Activated CD8-positive, alpha-beta memory T cell treated with anti-CD3 and anti-CD28 coated beads, Interleukin-2, amount 50 U/mL, for 1 hour (primary cell): ENCODE measurements at regions not wholly inside any gene's neighbourhood (a gene's known extent, or its start where the extent isn't known, plus 50 kb on each side); places are given as distances from the start of the nearest gene placed in this dataset.

Experiments
- DNase-seq: peaks from one replicate; pipeline ENCODE4 v3.0.0-alpha.2; 2020; ENCODE audit errors: extremely low read depth

DNA sequence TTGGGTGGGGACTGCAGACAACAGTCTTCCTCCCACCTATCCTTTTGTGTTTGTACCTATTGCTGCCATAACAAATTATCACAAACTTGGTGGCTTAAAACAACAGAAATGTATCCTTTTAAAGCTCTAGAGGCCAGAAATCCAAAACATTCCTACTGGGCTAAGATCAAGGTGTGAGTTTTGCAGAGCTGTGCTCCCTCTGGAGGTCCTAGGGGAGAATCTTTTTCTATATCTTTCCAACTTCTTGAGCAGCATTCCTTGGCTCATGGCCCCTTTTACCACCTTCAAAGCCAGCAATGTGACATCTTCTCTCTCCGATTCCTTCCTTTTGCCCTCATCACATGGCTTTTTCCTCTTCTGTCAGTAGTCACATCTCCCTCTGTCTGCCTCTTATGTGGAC, 190.6 kb downstream of the TTC8 start:
- DNase-seq: no peak

DNA sequence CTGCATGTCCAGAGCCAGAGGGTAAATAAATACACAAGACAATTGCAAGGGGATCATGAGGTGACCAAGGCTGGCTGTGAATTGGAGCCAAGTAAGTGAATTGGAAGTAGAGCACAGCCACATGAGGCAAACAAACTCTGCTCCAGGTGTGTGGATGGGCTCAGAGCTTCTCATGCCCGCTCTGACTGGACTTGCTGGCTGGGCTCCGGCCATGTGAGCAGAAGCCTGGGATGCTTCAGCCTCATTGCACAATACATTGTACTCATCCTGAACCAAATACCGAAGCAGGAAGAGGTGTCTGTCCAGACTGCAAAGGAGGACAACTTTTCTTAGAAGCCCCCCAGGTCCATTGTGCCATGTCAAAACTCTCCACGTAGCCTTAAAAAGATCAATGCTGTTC, 193.0 kb downstream of the TTC8 start:
- DNase-seq: no peak

DNA sequence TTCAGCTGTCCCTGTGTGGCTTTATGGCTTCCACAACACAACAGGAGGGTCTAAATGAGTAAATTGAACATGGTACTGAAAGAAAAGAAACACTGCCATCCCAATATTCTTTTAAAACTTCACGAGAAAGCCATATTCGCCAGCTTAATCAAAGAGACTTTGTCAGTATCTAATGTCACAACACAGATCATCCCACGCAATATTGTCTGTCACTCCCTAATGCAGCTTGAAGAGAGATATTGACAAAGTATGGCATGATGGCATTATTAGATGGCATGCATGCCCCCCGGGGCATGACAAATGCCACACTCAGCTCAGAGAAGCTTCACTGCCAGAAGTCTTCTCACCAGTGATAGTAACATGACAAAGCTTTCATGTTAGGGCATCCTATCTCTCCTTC, 197.8 kb downstream of the TTC8 start:
- no peak for DNase-seq

DNA sequence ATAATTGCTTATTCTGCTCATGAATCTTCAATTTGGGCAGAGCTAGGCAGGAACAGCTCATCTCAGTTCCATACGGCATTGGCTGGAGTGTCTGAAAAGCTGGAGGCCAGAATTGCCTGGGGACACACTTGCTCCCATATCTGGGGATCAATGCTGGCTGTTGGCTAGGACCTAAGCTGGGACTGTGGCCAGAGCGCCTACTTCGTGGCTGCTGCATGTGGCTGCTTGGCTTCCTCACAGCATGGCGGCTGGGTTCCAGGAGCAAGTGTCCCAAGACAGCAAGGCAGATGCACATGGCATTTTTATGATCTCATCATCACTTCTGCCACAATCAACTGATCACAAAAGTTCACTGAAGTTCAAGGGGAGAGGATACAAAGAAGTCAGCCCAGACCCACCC, 200.2 kb downstream of the TTC8 start:
- DNase-seq: no peak

DNA sequence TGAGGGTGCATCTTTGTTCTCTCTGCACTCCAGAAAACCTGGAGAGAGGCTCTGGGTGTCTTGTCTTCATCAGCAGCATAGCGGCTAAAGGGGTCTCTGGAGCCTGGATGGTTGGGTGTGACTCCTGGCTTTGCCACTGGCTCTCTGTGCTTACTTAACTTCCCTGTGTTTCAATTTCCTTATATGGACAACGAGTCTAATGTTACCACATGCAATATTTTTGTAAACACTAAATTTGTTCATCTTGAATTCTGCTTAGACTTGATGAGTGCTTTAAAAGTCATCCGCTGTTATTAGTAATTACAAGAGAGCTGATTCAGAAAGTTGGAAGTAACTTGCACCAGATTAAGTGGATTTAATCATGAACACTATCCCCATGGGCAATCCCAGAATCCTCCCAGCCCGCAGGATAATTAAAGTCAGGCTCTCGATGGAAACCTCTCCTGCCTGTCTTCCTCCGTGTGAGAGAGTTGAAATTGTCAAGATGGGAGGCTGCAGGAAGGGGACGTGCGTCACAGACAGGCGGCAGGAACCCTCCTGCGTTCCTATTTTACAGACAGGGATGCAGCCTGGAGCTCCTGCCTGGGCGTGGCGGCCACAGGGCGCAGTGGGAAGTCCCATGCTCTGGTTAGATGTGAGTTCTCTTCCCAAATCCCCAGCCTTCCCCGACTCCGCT, 201.2 kb downstream of the TTC8 start:
- DNase-seq: no peak

DNA sequence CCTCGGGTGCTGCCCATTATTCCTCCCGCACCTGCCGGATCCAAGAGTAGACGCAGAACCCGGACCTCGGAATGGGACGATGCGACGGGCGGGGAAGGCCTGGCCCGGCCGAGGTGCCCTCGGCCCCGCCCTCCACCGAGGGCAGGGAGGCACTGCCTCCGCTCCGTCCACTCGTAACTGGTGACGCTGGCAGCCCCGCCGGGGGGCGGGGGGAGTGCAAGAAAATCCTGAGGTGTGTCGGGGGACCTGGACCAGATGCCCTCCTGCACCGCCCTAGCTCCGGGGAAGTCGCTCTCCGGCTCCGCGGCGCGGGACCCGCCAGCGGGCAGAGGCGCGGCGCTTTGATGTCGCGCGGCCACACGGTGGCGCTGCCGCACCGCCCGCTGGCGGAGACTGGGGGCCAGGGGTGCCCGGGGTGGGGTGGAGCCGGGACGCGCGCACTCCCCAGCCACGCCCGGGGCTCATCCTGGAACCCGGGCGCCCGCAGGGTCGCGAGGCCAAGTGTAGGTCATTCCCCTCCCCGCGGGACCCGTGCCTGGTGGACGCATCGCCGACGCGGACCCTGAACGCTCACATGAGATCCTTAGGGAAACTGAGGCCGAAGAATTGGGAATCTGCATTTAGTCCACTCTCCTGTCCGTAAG, 202.8 kb downstream of the TTC8 start:
- peak; percentile 5 for DNase-seq

DNA sequence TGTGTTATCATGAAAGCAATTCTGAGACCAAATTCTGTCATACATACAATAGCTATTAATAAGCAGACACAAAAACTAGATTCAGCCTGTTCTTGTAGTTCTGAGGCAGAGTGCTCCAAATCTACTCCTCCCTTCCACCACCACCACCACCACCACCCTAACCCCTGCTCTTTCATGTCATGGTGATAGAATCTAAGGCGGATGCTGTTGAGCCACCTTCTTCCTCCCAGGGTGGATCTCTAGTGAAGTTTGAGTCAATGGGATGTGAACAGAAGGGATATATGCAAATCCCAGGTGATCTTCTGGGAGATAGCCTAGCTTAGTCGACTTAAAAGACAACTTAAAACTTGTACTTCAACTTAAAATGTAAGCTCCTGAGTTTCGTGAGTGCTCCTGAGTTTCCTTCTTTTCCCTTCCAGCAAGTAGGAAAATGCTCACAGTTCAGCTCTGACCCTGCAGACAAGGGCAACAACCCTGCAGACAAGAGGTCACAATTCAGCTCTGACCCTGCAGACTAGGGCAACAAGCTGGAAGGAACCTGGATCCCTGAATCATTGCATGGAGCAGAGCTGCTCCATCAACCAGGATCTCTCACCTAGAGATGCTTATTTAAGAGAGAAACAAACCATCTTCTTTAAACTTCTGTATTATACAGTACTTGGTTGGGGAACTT, 204.1 kb downstream of the TTC8 start:
- DNase-seq: no peak

DNA sequence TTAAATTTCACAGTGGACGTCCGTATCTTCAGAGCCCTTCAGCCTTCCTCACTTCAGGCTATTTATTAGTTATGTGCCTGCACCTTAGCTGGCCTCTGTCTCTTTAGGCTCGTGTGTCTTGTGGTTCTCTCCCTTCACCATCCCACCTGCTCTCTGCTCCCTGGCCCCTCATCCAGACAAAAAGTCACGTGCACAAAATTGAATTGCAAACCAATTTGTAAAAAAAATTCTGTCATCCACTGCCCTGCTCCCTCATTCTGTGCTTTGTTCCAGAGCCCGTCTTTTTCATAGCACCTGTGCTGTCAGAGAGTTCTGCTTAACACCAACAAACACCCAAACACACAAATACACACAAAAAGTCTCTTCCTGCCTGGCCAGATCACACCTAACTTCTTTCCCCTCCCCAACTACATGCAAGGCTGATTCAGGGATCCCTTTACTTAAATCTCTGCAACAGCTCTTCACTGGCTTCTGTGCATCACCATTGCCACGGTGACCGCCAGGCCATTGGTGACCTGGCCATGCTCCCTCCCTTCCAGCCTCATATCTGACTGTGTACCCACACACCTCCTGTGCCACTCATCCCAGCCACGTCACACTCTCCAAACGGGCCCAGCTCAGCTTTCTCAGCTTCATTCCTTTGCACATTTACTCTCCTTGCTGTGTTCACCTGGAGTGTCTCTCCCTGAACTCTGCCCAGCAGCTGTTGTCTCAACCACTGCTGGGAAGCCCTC, 205.7 kb downstream of the TTC8 start:
- no peak for DNase-seq

DNA sequence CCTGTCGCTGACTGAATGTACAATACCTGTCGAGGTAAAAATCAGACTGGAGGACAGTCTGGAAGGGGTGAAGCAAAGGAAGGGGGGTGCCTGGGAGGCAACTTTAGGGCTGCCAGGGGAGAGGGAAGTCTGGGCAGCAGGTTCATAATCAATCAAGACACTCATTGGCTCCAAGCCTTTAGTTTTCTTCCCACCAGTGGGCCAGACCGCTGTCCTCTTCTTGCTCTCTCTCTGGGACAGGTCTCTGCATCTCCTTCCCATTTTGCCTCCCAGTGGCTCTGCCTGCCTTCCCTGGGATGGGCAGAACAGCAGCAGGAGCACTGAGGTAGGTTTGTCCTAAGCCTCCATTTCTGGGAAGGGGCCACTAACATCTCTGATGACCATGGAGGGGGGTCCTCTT, 206.5 kb downstream of the TTC8 start:
- no peak for DNase-seq

DNA sequence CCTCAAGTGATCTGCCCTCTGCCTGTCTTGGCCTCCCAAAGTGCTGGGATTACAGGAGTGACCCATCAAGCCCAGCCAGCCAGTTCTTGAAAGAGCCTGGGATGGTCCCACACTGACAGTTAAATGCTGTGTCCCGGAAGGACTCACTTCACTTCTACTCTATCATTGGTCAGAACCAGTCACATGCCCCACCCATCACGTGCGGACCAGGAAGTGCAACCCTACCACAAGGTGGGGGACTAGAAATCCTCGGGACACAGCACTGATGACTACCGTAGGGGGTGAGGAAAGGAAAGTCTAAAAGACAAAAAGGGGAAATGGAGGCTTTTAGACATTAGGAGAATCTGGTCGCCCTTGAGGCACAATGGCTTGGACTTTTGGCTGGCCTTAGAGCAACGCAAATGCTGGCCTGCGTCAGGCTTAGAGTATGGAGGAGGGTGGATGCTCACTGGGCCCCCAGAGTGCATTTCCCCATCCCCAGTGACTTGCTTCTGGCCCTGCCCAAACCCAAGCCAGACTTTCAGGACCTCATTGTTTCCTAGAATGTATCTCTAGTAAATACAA, 207.7 kb downstream of the TTC8 start:
- no peak for DNase-seq

DNA sequence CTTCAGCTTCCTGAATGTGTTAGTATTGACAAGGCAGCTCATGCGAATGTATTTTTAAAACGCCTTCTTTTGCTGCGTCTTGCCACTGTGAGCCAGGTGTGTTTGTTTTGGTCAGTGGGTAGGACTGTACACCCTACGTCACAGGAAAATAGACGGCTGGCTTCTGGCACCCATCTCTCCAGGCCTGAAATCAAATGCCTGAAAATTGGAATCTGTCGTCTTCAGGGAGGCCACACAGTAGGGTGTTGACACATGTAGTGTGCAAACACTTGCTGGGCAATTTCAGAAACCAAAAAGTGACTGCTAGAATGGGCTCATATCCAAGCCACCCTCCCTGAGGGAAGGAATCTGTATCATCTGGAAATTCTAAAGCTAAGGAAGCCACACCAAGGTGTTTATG, 209.3 kb downstream of the TTC8 start:
- no peak for DNase-seq

DNA sequence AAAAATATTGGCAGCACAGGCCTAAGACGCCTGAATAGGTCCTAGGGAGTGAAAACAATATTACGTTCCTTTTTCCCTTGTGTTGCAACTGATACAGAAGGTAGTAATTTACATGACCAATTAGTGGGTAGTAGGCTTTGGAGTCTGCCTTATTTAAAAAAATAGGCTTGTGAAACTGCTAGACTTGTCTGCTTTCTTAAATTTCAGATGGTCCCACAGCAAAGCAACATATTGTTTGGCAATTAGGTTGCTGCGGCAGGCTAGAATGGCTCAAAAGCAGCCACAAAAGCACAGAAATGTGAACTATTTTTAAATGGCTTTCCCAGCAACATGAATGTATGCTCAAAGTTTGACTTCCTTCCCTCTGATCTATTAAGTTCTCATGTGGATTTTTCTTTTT, 211.9 kb downstream of the TTC8 start:
- no peak for DNase-seq

DNA sequence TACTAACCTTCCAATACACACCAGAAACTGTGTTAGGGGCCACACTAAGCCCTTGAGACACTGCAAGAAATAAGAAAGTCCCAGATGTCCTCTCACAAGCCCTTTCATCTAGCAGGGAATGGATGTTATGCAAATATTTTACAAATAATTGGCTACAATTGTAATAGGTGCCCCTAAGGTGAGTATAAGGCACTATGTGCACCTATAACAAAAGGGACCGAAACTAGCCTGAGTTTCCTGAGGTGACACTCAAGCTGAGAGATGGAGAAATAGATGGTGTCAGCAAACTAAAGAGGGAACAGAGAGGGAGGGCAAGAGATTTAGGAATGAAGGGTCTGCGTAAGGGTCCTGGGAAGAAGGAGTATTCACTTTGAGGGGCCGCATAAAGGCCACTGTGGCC, 212.6 kb downstream of the TTC8 start:
- DNase-seq: no peak

DNA sequence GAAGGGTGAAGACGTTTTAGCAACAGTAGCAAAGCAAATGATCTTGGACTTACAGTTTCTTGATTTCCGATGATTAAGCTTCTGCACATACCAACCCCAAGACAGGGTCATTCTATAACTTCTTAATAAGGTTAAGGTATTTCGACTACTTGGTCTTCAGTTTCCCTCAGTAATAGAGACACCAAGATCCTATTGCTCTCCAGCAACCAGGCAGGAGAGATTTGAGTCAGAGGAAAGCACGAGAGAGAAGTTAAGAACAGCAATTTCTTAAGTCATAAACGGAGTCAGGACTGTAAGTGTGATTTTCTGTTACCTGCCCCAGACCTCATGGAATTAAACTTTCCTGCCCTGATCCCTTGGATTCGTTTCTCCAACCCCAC, 215.6 kb downstream of the TTC8 start:
- no peak for DNase-seq

DNA sequence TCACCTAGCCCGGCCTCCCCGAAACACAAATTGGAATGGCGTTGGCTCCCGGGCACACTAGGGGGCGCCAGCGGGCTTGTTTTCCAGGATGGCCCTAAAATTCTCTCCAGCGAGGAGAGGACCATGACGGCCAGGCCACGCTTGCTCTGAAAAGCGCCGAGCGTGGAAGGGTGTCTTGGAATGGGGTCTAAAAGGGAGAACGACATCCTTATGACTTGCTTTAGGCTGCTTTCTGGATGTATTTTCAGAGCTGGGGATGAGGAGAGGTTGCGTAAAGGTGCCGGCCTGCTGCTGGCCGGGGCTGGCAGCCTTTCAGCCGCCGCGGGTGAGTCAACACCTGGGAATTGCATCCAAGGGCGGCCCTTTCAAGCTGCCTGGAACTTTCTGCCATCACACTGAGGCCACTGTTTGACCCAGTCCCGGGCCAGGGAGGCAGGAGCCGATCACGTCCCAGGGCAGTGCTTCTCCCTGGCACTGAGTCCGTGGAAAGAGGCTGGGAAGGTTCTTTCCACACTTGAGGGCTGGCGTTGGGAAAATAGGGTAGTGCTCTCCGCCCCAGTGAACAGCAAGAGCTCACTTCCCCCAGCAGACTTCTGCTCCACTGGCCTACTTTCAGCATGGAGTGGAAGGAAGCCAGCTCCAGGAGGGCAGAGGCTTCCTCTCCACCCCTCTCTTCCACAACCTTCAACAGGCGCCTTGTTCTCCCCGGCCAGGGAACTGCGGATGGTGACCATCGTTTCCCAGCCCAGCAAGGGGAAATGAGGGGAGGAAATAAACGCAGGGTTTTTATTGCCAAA, 216.2 kb downstream of the TTC8 start:
- DNase-seq: peak; percentile 41

DNA sequence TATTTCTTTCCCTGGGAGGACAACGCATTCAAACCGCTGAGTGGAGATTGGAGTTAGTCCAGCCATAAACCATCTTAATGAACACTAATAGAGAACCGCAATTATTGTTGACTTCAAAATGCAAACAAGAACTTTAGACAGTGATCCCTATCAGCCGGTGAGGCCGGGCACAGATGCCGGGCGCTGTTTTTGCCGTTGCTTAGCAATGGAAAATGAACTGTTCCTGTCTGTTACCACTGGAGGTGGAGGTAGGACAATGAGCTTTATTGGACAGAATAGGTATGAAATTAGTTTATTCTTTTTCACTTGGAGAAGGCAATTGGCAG, 216.8 kb downstream of the TTC8 start:
- no peak for DNase-seq

DNA sequence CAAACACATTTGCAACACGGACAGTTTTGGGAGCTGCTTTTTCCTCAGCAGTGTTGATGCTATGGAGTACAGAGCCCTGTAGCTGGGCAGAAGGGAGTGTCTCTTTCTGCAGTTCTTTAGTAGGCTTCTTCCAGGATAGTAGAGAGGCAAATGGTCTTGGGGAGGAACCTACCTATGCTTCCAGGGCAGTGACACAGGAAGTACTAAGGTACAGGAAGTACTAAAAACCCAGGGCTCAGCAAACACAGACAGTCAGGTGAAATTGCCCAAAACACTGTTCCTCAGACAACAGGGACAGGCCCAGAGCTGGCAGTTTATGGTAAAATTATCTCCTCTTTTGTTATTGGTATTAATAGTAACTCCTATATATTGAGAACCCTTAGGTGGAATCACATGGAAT, 217.6 kb downstream of the TTC8 start:
- DNase-seq: no peak

DNA sequence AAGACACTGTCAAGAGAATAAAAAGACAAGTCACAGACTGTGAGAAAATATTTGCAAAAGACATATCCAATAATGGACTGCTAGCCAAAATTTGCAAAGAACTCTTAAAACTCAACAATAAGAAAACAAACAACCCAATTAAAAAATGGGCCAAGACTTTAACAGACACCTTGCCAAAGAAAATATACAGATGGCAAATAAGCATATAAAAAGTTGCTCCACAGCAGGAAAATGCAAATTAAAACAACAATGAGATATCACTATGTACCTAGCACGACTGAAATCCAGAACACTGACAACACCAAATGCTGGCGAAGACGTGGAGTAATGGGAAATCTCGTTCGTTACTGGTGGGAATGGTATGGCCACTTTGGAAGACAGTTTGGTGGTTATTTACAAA, 228.9 kb downstream of the TTC8 start:
- no peak for DNase-seq

DNA sequence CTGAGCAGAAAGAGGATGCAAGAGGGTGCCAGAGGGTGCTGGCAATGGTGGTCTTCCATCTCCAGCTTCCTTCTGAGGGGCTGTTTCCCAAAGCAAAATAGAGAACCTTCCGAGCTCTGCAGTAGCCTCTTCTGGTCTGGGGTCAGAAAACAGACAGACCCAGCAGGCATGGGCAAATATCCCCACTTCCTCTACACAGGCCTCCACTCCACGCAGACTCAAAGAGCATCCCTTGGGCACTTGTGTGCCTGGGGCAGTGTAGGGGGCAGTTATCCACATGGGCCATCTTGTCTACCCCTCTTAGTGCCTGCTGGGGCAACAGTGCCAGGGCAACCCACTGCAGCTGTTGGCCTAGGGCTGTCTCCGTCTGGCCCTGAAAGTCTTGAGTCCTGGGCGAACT, 231.9 kb downstream of the TTC8 start:
- DNase-seq: no peak

DNA sequence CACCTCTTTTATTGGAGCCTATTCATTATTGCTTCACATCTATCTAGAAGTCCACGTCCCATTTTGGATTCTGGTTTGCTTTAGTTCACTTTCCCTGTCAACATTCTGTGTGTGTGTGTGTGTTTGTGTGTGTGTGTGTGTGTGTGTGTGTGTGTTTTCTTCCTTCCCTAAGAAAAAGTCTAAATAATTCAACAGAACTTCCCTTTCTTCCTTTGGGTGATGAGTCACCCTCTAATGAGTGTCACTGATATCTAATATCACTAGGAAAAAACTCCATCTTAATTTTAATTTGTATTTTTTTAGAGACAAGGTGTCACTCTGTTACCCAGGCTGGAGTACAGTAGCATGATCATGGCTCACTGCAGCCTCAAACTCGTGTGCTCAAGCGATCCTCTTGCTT, 234.2 kb downstream of the TTC8 start:
- no peak for DNase-seq

DNA sequence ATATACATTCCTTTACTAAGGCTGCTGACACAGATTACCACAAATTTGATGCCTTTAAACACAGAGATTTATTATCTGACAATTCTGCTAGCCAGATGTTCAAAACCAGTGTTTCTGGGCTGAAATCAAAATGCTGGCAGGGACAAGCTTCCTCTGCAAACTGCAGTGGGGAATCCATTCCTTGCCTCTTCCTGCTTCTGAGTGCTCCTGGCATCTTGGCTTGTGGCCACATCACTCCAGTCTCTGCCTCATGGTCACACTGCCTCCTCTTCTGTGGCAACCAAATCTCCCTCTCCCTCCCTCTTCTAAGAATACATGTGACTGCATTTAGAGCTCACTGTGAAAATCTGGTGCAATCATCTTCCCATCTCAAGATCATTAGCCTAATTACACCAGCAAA, 235.7 kb downstream of the TTC8 start:
- no peak for DNase-seq

DNA sequence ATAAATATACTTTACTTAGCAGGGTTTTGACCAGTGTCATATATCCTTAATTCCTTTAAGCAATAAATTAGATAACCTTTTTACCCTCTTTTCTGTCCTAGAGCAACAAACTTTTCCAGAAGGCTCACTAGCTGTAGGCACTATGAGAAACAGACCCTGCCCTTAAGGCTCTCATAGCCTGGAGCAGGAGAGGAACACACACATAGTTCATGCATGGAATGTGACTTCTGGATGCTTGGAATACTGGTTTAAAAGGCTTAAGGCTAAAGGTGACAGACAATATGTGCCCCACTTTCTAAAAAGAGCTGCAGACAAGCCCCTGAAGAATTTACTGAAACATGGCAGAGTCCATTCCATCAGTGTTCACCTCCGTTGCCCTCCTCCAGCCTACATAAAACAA, 237.2 kb downstream of the TTC8 start:
- no peak for DNase-seq
